HG03520 (cell line): ENCODE measurements at regions not wholly inside any gene's neighbourhood (a gene's known extent, or its start where the extent isn't known, plus 50 kb on each side); places are given as distances from the start of the nearest gene placed in this dataset.
A peak's percentile ranks its signal among the peaks of the same experiment; 100 is the strongest.

ENCODE experiments used
- ATAC-seq: cut with Tn5 transposase; IDR thresholded peaks from one replicate; pipeline ENCODE4 v1.9.1; 2021; ENCODE audit warnings: mild to moderate bottlenecking, moderate library complexity; ENCODE audit not compliant: unreplicated experiment

- no peak for ATAC-seq
These were observed 109.2 kb upstream of the PCDH18 start for GRCh38 chr4:137641544-137641943.

- ATAC-seq, result no peak
These were observed 108.5 kb upstream of the PCDH18 start for GRCh38 chr4:137640838-137641158.

- ATAC-seq, result peak; percentile 64
These were observed 108.0 kb upstream of the PCDH18 start for GRCh38 chr4:137640156-137640837.

- peak; percentile 71 for ATAC-seq
These were observed 106.6 kb upstream of the PCDH18 start for GRCh38 chr4:137638934-137639333.

GRCh38 chr4:137635601-137636000 lies 103.3 kb upstream of the PCDH18 start:
- no peak for ATAC-seq

- ATAC-seq, result no peak
These were observed 102.8 kb upstream of the PCDH18 start for GRCh38 chr4:137635108-137635507.

GRCh38 chr4:137632842-137633241 lies 100.5 kb upstream of the PCDH18 start:
- no peak for ATAC-seq

GRCh38 chr4:137631605-137632004 lies 99.3 kb upstream of the PCDH18 start:
- no peak for ATAC-seq

- no peak for ATAC-seq
These were observed 98.0 kb upstream of the PCDH18 start for GRCh38 chr4:137630252-137630651.

GRCh38 chr4:137627739-137628460 lies 95.6 kb upstream of the PCDH18 start:
- ATAC-seq, result no peak

- no peak for ATAC-seq
These were observed 94.8 kb upstream of the PCDH18 start for GRCh38 chr4:137626942-137627738.

GRCh38 chr4:137623013-137623412 lies 90.7 kb upstream of the PCDH18 start:
- ATAC-seq, result no peak

GRCh38 chr4:137621056-137621455 lies 88.8 kb upstream of the PCDH18 start:
- no peak for ATAC-seq

- ATAC-seq, result no peak
These were observed 82.2 kb upstream of the PCDH18 start for GRCh38 chr4:137614491-137614890.

- no peak for ATAC-seq
These were observed 79.9 kb upstream of the PCDH18 start for GRCh38 chr4:137611998-137612700.

- peak; percentile 60 for ATAC-seq
These were observed 78.7 kb upstream of the PCDH18 start for GRCh38 chr4:137610960-137611359.

- no peak for ATAC-seq
These were observed 77.6 kb upstream of the PCDH18 start for GRCh38 chr4:137609718-137610430.

GRCh38 chr4:137608085-137608484 lies 75.8 kb upstream of the PCDH18 start:
- ATAC-seq, result no peak

GRCh38 chr4:137602436-137602835 lies 70.1 kb upstream of the PCDH18 start:
- no peak for ATAC-seq

- ATAC-seq, result no peak
These were observed 69.6 kb upstream of the PCDH18 start for GRCh38 chr4:137601934-137602333.

GRCh38 chr4:137599734-137600133 lies 67.4 kb upstream of the PCDH18 start:
- ATAC-seq, result no peak
